DOHH2 (cell line): ENCODE measurements at regions not wholly inside any gene's neighbourhood (a gene's known extent, or its start where the extent isn't known, plus 50 kb on each side); places are given as distances from the start of the nearest gene placed in this dataset.

Experiments used
- CTCF ChIP-seq: fragments of 200-600 bp; sonication (generic); IDR thresholded peaks from one replicate; pipeline ENCODE4 v1.5.1; 2014; ENCODE audit warnings: antibody characterized with exemption, mild to moderate bottlenecking, low read depth, low read length; ENCODE audit not compliant: poor library complexity, severe bottlenecking
- EZH2phosphoT487 ChIP-seq: fragments of 200-600 bp; sonication (generic); IDR thresholded peaks from 2 replicates; pipeline ENCODE4 v1.6.1; 2017; ENCODE audit warnings: borderline replicate concordance, mild to moderate bottlenecking, antibody characterized with exemption, low read length, moderate library complexity, mixed read lengths

- TF ChIP-seq CTCF (no peak), EZH2phosphoT487 (no peak)
These were observed 168.5 kb downstream of the SLC24A2 start for GRCh38 chr9:19620326-19620725.
